GM19025 (cell line): ENCODE measurements at regions not wholly inside any gene's neighbourhood (a gene's known extent, or its start where the extent isn't known, plus 50 kb on each side); places are given as distances from the start of the nearest gene placed in this dataset.

Experiments used
- ATAC-seq: cut with Tn5 transposase; IDR thresholded peaks from one replicate; pipeline ENCODE4 v1.9.1; 2021; ENCODE audit warnings: mild to moderate bottlenecking, low read depth, moderate library complexity; ENCODE audit not compliant: unreplicated experiment

GRCh38 chr9:108316066-108316465, 539.7 kb downstream of the ACTL7B start:
- ATAC-seq = no peak

- ATAC-seq = no peak
Measured at GRCh38 chr9:108311745-108312144, 544.0 kb downstream of the ACTL7B start.

DNA sequence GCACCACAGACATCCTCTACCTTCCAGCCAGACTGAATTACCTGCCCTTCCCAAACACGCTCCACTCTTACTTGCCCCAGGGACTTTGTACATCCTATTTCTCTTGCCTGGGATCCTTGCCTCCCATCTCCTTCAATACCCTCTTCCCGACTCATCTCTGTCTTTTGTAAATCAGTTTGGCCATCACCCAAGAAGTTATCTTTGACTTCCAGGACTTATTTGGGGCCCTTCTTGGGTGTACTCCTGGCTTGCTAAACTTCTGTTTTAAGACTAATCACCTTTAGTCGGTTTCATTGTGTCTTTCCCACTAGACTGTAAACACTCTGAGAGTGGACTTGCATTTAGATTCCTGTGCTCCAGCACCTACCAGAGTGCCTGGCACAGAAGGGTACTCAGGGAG, 545.6 kb downstream of the ACTL7B start:
- no peak for ATAC-seq

DNA sequence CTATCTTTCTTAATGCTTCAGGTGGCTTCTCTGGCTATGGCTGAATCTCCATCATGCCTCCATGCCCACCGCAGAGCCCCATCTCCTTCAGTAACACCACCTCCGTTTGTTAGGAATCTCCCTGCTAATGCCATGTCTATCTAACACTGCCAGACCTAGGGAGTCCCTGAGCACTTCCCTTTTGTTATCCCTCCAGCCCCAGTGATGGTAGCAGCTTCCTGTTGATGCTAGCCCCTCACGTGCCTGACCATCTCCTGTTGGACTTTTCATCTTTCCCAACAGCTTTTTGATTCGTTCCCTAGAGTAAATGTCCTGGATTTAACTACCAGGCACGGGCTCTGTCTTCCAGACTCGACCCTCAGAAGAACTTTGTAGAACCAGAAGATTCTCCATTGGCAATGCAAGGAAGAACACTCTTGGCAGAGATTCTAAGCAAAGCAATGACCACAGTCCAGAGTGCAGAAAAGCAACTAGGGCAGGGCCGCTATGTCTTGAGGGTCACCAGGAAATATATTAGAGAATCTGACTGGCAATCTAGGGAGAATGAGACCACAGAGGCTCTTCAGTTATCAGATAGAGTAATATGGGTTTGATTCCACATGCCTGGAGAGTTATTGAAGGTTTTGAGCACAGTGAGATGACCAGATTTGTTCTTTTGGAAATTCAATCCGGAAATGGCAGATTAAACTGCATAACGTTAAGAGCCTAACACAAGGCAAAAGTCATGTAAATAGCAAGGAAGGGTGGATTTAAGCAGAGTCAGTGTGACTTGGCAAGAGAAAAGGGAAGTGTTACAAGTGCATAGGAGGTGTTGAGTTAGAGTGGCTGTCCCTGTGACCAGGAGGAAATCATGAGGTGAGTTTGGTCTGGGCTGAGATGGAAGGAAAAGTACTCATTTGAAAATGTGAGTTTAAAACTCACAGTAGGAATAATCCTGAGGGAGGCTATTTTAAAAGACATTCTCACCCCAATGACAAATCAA, 555.2 kb downstream of the ACTL7B start:
- ATAC-seq = no peak

GRCh38 chr9:108297073-108297472, 558.7 kb downstream of the ACTL7B start:
- no peak for ATAC-seq

GRCh38 chr9:108296056-108296455, 559.7 kb downstream of the ACTL7B start:
- ATAC-seq = no peak

DNA sequence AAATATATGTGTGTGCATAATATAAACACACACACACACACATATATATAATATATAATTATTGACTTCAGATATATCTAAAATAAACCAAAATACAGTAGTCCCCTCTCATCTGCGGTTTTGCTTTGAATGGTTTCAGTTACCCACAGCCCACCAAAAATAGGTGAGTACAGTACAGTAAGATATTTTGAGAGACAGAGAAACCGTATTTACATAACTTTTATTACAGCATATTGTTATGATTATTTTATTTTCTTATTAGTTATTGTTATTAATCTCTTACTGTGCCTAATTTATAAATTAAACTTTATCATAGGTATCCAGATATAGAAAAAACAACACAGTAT, 564.2 kb downstream of the ACTL7B start:
- ATAC-seq = no peak

GRCh38 chr9:108290839-108291585, 564.8 kb downstream of the ACTL7B start:
- no peak for ATAC-seq

- ATAC-seq = no peak
Measured at GRCh38 chr9:108286638-108287206, 569.1 kb downstream of the ACTL7B start.

- ATAC-seq = no peak
Measured at GRCh38 chr9:108283696-108284095, 572.1 kb downstream of the ACTL7B start.

DNA sequence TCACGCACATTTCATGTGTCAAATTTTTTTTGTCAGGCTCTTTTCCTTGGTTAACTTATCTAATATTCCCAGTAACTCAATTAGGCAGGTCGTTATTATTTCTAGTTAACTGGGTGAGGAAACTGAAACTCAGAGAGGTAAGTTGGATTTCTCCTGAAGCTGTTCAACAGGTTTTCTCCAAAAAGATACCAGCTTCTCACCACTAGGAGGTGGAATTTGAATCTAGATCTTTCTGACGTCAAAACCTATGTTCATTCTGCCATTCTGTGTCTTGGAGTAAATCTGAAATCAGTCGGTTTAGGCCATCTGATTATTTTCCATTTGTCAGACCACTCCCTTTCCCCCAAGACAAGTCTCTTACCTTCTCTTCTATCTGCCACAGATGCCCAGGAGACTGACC, 572.9 kb downstream of the ACTL7B start:
- ATAC-seq = no peak

DNA sequence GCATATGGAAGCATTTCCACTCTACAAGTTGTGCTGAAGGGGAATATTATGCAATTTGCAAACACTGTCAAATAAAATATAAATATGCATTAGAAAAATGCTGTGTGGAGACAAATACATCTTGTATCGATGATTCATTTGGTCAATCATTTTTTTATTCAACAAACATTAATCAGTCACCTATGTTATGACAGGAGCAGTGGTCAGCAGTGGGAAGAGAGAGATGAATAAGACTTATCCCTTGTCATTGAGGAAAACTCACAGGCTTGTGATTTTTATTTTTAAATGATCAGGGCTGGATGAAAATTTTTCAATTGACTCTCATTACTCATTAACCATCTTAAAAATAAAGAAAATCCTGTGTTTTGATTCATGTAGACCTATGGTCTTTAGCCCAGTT, 574.1 kb downstream of the ACTL7B start:
- ATAC-seq = no peak

- ATAC-seq = no peak
Measured at GRCh38 chr9:108278341-108278740, 577.4 kb downstream of the ACTL7B start.

GRCh38 chr9:108277216-108277615, 578.6 kb downstream of the ACTL7B start:
- no peak for ATAC-seq

- ATAC-seq = no peak
Measured at GRCh38 chr9:108275906-108276305, 579.9 kb downstream of the ACTL7B start.

- ATAC-seq = no peak
Measured at GRCh38 chr9:108274971-108275370, 580.8 kb downstream of the ACTL7B start.

DNA sequence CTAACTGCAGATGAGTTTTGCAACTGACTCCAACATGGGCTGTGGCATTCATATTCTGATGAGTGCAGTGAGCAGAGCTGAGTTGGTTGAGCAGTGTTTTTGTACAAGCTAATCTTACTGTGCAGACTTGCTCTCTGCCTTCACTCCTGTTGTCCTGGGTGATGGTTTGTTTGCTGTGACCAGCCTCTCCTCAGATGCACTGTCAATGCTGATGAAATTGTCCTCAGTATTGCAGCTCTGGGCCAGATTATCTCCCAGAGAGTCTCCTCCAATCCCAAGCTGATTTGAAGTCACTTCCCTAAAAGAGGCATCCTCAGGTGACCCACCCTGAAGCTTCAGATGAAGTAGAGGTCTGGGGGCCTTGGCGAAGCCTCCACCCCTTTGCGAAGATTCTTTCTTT, 581.8 kb downstream of the ACTL7B start:
- ATAC-seq = no peak

- no peak for ATAC-seq
Measured at GRCh38 chr9:108272349-108272899, 583.4 kb downstream of the ACTL7B start.

- no peak for ATAC-seq
Measured at GRCh38 chr9:108271646-108272348, 584.0 kb downstream of the ACTL7B start.

- ATAC-seq = no peak
Measured at GRCh38 chr9:108271236-108271635, 584.5 kb downstream of the ACTL7B start.
